ENCODE measurements at regions not wholly inside any gene's neighbourhood (a gene's known extent, or its start where the extent isn't known, plus 50 kb on each side); places are given as distances from the start of the nearest gene placed in this dataset.
A peak's percentile ranks its signal among the peaks of the same experiment; 100 is the strongest.

DNA sequence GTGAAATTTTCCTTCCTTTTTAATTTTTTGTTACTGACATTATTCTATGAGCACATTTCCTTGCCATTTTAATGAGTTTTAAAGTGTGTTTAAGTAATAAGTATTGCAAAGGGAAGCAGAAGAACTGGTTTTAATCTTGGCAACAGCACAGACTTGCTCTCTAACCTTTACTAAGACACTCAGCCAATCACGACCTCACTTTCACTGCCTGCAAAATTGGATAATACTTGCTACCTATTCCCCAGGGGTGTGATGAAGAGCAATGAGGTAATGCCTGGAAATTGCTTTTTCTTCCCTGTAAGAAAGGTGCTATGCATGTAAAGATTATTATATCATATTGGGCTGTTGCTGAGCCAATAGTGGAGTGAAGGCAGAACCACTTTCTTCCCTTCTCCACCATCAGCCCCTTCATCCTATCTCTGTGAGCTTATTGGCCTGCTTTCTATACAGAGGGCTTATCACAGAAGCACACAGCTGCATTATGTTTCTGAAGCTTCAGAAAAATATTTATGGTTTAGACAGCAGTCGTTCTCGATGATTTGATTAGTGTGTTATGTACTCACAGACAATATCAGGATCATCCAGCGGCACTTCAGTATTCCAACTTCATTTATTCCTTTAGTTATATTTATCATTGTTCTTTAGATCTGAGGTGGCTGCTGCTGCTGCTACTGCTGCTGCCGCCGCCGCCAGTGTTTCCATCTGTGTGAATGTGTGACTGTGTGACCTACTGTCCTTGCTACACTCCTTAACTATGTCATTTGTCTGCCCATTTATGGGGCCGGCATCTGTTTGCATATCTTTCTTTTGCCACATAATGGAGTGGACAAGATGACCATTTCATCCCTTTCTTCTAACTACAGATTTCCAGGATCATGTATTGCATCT is 255.1 kb downstream of the C4orf33 start:
- DNase-seq: no peak

DNA sequence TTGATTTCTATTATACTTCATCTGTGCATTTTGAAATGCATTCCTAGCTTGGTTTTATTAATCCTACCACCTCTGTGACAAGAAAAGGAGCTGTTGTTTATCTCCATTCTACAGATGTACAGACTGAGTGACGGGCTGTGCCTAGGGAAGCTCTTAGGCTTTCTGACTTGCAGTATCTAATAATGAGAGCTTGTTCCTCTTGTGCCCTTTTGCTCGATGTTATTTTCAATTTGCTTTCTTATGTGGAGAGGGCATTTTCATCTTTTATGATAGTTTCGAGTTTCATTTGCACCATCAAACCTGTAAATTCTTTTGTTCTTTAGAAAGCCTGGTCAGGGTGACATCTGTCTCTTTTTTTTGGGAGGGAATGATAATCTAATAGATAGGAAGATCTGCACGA is 256.5 kb downstream of the C4orf33 start:
- no peak for DNase-seq

DNA sequence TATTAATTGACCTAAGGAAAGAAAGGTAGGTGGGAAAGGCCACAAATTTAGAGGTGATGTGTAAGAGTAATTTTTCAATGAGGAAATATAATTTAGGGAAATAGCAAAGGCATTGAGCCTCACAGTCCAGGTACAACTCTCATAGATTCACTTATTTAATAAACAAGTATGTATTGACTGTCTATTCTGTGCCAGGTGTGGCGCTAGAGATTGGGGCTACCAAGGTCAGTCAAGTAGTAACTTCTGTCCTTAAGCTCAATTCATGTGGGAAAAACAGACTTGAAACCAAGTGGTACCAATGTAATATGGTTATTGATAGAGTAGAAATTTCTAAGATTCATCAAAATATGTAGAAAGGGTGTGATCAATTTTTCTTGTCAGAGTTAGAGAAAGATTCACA is 257.5 kb downstream of the C4orf33 start:
- no peak for DNase-seq

- no peak for DNase-seq
Measured at GRCh38 chr4:129355031-129355430, 259.1 kb downstream of the C4orf33 start.

DNA sequence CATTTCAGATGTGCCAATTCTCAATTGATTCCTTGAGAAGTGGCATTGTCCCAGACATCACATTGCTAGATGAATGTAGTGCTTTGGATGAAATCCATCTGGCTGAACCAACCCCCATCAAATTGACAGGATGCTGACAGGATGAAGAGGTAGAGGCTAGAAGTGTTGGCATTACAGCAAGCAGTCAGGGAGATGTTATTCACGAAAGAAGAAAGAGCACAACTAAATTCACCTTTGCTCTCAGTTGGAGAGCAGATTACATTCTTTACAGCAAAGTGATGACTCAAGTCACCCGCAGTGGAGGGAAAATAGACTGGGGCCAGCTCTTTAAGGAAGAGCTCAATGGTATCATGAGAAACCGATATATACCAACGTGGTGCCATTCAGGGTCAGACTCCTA is 259.6 kb downstream of the C4orf33 start:
- no peak for DNase-seq

DNA sequence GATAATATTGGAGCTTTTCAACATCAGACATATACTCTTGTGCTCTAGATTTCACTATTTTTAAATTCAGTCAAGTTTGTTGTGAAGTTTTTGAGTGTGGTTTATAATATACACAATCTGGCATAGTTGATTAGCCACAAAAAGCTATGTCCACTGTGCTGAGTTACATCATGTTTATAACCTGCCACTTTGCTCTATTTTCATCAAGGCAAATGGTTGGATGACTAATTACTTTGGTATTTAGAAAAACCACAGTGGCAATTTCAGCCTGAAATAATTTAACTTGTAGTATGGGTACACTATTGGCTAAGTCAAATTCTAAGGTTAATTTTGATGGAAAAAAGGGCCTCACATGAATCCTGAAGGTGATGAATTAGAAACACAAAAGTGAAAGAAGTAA is 262.6 kb downstream of the C4orf33 start:
- no peak for DNase-seq

DNA sequence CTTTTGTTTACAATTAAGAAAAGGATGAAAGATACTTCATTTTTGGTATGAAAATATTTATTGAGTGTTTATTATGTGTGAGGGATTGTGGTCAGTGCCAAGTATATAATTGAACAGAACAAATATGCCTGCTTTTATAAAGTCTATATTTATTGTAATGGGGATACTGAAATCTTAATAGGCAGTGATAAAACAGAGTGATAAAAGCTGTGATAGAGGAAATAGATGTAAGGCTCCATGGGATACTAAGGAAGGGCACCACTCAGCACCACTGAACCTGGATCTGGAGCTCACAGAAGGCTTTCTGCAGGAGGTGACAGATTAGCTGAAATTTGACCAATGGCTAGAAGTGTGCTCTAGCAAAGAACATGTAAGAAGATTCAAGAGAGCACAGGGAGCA is 263.5 kb downstream of the C4orf33 start:
- DNase-seq: no peak

- peak in 1 of 2 donors; percentile 52 for DNase-seq
Measured at GRCh38 chr4:129362691-129363274, 266.8 kb downstream of the C4orf33 start.

DNA sequence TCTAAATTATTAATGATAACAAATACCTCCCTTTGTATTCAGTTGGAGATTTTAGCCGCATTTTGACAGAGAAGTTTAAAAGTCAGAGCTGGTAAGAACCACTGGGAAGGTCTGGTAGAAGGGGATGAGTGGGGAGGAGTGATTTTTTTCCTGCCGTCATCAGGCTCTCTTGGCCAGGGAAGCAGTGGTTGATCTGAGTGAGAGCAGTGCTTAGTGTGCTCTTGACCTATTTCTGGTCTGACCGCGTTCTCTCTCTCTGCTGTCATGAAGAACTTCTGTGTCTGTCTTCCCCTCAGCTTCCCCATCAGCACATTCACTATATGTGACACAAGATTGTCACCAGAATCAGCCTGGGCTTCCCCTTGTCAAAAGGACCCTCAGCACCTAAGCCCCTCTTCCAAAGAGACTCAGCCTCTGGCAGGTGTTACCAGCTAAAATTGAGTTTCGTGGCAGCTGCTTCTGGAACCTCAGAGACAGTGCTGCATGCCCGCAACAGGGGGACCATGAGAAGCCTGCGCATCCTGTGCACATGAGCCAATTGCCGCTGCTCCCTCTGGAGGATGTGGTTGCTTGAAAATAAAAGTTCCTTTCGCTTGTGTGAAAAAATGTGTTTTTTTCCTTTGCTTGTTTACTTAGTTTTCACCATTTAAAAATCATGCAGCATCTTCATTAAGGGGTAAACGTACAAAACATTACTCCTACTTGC is 268.9 kb downstream of the C4orf33 start:
- DNase-seq: no peak

GRCh38 chr4:129369361-129370010 is 273.5 kb downstream of the C4orf33 start:
- DNase-seq: no peak

GRCh38 chr4:129371065-129371464 is 275.1 kb downstream of the C4orf33 start:
- no peak for DNase-seq

DNA sequence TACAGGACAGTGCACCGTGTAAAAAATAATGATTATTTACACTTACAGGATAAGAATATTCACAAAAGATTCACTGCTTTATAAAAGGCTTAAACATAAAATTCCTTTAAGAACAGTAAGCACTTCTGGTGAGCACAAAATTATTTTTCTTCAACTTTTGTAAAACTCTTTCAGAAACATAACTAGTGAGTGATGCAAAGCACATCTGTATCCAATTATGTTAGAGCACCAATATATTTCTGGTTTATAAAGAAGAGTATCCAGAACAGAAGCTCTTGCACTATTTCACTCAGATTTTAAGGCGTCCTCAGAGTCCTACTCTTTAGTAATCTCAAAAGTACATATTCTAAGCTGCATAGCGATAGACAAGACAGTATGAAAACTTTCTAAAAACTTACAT is 276.0 kb downstream of the C4orf33 start:
- DNase-seq: no peak

DNA sequence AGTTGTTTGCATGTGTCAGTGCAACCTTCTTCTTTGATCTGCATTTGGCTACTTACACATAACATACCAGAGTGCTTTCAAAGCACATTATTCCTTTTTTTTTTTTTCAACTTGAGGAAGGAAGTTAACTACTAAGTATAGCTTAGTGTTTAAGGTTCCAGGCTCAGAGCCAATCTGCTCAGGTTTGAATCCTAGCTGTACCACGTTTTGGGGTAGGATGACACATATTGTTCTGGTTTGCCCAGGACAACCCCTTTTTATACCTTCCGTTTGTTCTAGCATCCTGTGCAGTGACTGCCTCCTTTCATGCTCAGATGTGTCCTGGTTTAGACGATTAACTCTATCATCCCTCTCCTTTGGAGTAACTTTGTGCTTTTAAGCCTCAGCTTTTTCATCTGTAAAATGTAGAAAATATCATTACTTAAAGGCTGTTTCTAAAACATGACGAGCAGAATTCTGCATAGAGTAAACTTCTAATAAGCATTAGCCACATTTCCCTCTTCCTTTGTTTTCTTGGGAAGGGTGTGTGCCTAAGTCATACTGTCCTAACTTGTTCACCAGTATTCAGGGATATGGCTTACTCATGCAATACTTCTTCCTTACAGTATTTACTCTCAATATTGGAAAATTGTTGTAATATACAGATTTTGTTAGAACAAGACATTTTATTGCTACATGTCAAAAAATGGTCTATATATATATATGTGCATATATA is 281.3 kb downstream of the C4orf33 start:
- no peak for DNase-seq

DNA sequence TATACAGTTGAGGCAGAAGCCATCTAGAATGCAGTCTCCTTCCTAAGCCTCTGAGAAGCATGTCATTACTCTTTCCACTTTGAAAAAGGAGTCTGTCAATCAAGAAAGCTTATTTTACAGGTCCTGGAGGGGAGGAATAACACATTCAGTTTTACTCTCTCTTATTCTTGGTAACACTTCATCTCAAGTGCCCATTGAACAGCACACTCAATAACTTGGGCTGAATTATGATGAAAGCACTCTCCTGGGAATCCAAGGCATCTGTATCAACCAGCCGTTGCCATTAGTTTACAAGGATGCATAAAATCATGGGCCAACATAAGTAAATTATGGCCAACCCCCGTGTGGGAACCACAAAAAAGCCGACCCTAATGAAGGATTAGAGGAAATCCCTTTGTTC is 282.4 kb downstream of the C4orf33 start:
- no peak for DNase-seq

GRCh38 chr4:129379429-129379828 is 283.5 kb downstream of the C4orf33 start:
- no peak for DNase-seq

DNA sequence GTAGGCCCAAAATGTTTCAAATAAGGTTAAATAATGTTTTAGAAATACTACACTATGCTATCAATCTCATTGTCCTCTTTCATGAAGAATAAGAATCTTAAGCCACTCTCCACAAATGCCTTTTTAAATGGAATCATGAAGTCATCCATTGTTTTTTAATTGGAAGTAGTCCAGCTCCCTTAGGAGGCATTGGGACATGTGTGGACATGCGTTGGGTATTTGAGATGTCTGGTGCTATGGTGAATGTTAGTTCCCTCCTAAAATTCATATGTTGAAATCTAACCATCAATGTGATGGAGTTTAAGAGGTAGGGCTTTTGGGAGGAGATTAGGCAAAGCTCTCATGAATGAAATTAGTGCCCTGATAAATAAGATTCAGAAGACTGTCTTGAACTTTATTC is 289.0 kb downstream of the C4orf33 start:
- DNase-seq: no peak

GRCh38 chr4:129387666-129388065 is 291.7 kb downstream of the C4orf33 start:
- DNase-seq: no peak

- no peak for DNase-seq
Measured at GRCh38 chr4:129393976-129394375, 298.0 kb downstream of the C4orf33 start.

DNA sequence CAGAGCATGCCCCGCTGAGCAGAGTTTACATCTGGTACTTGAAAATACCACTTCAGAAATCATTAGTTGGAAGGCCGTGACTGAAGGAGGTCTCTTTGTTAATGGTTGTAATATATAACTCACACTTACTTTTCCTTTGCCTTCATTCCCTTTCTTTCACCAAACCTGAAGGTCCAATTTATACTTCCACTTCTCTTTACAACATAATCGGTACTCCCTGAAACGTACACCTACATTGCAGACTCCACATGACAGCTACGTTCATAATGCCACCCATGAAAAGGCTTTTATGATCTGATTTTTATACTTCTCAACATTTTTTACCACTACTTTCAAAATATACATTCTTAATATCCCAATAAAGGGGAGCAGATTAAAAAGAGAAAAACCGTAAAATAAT is 298.7 kb downstream of the C4orf33 start:
- DNase-seq: no peak

- DNase-seq: no peak
Measured at GRCh38 chr4:129403848-129404247, 307.9 kb downstream of the C4orf33 start.

GRCh38 chr4:129410115-129410514 is 314.2 kb downstream of the C4orf33 start:
- DNase-seq: no peak

GRCh38 chr4:129415004-129415403 is 319.1 kb downstream of the C4orf33 start:
- DNase-seq: no peak

- no peak for DNase-seq
Measured at GRCh38 chr4:129420637-129421036, 324.7 kb downstream of the C4orf33 start.
